ENCODE measurements at regions not wholly inside any gene's neighbourhood (a gene's known extent, or its start where the extent isn't known, plus 50 kb on each side); places are given as distances from the start of the nearest gene placed in this dataset.

GRCh38 chr2:122023059-122023864 is 267.8 kb downstream of the TSN start:
- no peak overlapping the region for H3K56ac ChIP-seq (replicated peaks; ENCODE audit: insufficient read length, low read depth, low read length)
- no peak overlapping the region for H3K4ac ChIP-seq (replicated peaks; ENCODE audit: insufficient read length, low read depth, low read length)
- POLR2A ChIA-PET (ENCODE audit: partially characterized antibody), result no interaction called here
- H2BK120ac ChIP-seq (replicated peaks; ENCODE audit: low read depth, low read length), result no peak overlapping the region
- no peak overlapping the region for H3K4me2 ChIP-seq (ENCODE audit: insufficient read depth in 1 of 2, low read depth in 2 of 2, low read length in 2 of 2)
- no peak overlapping the region for H4K91ac ChIP-seq (replicated peaks; ENCODE audit: insufficient read length, low read length)
- DNase-seq (ENCODE audit: low read depth in 1 of 2, low spot score in 2 of 2) (no peak), FAIRE-seq (no peak)
- no peak overlapping the region for H4K8ac ChIP-seq (ENCODE audit: extremely low read depth, insufficient read depth, low read length)
- no peak overlapping the region for H2BK5ac ChIP-seq (ENCODE audit: low read depth, low read length)
- H3K4me3 ChIP-seq (ENCODE audit: extremely low read depth in 1 of 4, insufficient read depth in 2 of 4, low read depth in 3 of 4, low read length in 4 of 4), result no peak overlapping the region
- no peaks in the 10 kb centered on the region for H3K36me3 ChIP-seq (ENCODE audit: control insufficient read depth in 2 of 4, insufficient read depth in 4 of 4, low read length in 3 of 4)
- H3K79me1 ChIP-seq (ENCODE audit: low read depth, low read length), result no peaks in the 10 kb centered on the region
- no peak overlapping the region for H2AK5ac ChIP-seq (ENCODE audit: low read depth, low read length)
- H4K5ac ChIP-seq (ENCODE audit: insufficient read length, low read depth, low read length), result no peak overlapping the region
- peaks cover 0 to 8% (median 0%) of the 10 kb centered on the region in 4 experiments; a peak in 4 of 7 replicates for H3K4me1 ChIP-seq (replicated peaks in 1 of 4; ENCODE audit: control insufficient read depth in 3 of 4, insufficient read depth in 4 of 4, low read length in 3 of 4)
- H3K18ac ChIP-seq (ENCODE audit: extremely low read depth, low read length), result no peak overlapping the region
- H3K9me3 ChIP-seq (ENCODE audit: insufficient read depth in 2 of 2, low read depth in 1 of 2, low read length in 1 of 2), result peaks cover 3 to 4% of the 10 kb centered on the region in 2 experiments; a peak in 1 of 4 replicates
- H2BK15ac ChIP-seq (ENCODE audit: low read length), result no peak overlapping the region
- CTCF ChIA-PET (ENCODE audit: partially characterized antibody), result interaction anchor here (0.6 to 1.8 kb wide), 4 partner anchors 13 to 1259 kb away, joined by 3 to 6 read pairs (median 4); no protein-coding TSS in a partner anchor
- H4K20me1 ChIP-seq (replicated peaks in 1 of 2; ENCODE audit: control insufficient read depth in 1 of 2, insufficient read depth in 2 of 2, low read length in 2 of 2), result no peaks in the 10 kb centered on the region
- no peak overlapping the region for H3K23ac ChIP-seq (ENCODE audit: insufficient read length)
- peak overlapping the region; percentile 90; the same call in 1 of the 2 replicates for H2AFZ ChIP-seq (ENCODE audit: low read length)
- peak overlapping the region; percentile 29; the same call in 1 of the 2 replicates for H2BK12ac ChIP-seq (ENCODE audit: low read depth, low read length)
- H3K9ac ChIP-seq (replicated peaks in 1 of 4; ENCODE audit: extremely low read depth in 1 of 4, low read depth in 3 of 4, low read length in 3 of 4), result no peak overlapping the region
- H3K14ac ChIP-seq (ENCODE audit: insufficient read length), result no peak overlapping the region
- no peaks in the 10 kb centered on the region for H3K23me2 ChIP-seq (ENCODE audit: low read depth, low read length)
- H3K79me2 ChIP-seq (ENCODE audit: control insufficient read depth in 1 of 2, insufficient read depth in 2 of 2, low read length in 2 of 2), result no peaks in the 10 kb centered on the region
- 74% methylated on average over 7 of the region's 7 CpGs; no CpG with 5 or more reads in 1 of the 2 experiments for WGBS, 2 experiments (ENCODE audit: extremely low coverage in 1 of 2, insufficient coverage in 1 of 2, insufficient read length in 1 of 2, insufficient replicate concordance in 2 of 2, low coverage in 1 of 2, low lambda C conversion rate in 2 of 2, missing lambda C conversion rate in 1 of 2)
- H3K27me3 ChIP-seq (replicated peaks in 1 of 4; ENCODE audit: control insufficient read depth in 3 of 4, extremely low read depth in 1 of 4, insufficient read depth in 3 of 4, low read length in 3 of 4), result peaks cover 0 to 2% (median 0%) of the 10 kb centered on the region in 4 experiments; a peak in 2 of 7 replicates
- no peak overlapping the region for H3K27ac ChIP-seq (ENCODE audit: low read depth, low read length)
- H2BK20ac ChIP-seq (ENCODE audit: low read length), result no peak overlapping the region
- no peak for TF ChIP-seq BCL11A (IDR thresholded peaks at IDR 0.05; ENCODE audit: low read depth in 2 of 2, low read length in 2 of 2)
- peak in 2 of 3 experiments; percentile 16 to 21; a peak in 3 of 4 replicates for TF ChIP-seq CTCF (IDR thresholded peaks at IDR 0.05; ENCODE audit: control extremely low read depth in 1 of 3, insufficient read depth in 1 of 3, low read depth in 1 of 3, low read length in 3 of 3)
- no peak for TF ChIP-seq EP300 (IDR thresholded peaks at IDR 0.05; ENCODE audit: borderline replicate concordance in 1 of 2, low read depth in 2 of 2, low read length in 2 of 2)
- peak; percentile 38 to 53 for TF ChIP-seq RAD21 (IDR thresholded peaks at IDR 0.05 in 1 of 2, conservative IDR thresholded peaks at IDR 0.05 in 1 of 2; ENCODE audit: low read depth in 2 of 2, low read length in 2 of 2)
- TF ChIP-seq EGR1 (IDR thresholded peaks at IDR 0.05; ENCODE audit: borderline replicate concordance, low read depth, low read length), result no peak
- no peak for TF ChIP-seq SIX5 (IDR thresholded peaks at IDR 0.05; ENCODE audit: low read depth, low read length)
- TF ChIP-seq TAF1 (IDR thresholded peaks at IDR 0.05; ENCODE audit: low read depth, low read length), result no peak
- TF ChIP-seq MAFK (IDR thresholded peaks at IDR 0.05; ENCODE audit: low read depth, low read length), result no peak
- no peak for TF ChIP-seq GABPA (IDR thresholded peaks at IDR 0.05; ENCODE audit: borderline replicate concordance, insufficient read depth, low read length)
